ENCODE measurements at regions not wholly inside any gene's neighbourhood (a gene's known extent, or its start where the extent isn't known, plus 50 kb on each side); places are given as distances from the start of the nearest gene placed in this dataset.

DNA sequence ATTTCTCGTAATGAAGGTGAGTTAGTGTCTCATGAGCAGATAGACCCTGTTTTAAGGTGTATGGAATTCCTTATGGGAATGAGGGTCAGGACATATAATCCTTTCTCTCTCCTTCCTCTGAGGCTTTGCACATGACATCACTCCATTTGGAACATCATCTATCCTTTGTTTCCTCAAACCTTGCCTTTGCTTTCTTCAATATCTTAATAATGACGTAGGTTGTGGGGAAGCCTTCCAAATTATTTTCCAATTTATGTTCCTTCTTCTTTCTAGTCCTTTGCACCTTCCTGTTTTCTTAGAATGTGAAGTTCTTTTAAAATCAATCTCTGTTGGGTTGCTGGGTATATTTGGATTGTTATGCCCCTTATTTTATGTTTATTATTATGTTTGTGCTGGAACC lies 502.9 kb upstream of the STXBP6 start:
- Histone ChIP-seq H3K36me3 (ENCODE audit: control insufficient read depth, insufficient read depth, low read length) (no peaks in the 10 kb centered on the region), H3K9ac (ENCODE audit: low read depth, low read length) (no peak overlapping the region), H3K4me1 (ENCODE audit: control insufficient read depth, insufficient read depth, low read length) (peaks cover 14% of the 10 kb centered on the region), H3K4me3 (ENCODE audit: low read depth, low read length) (no peak overlapping the region), H3K27ac (ENCODE audit: low read depth, low read length) (no peak overlapping the region), H3K27me3 (ENCODE audit: control insufficient read depth, insufficient read depth, low read length) (no peaks in the 10 kb centered on the region), H3K9me3 (ENCODE audit: control insufficient read depth, insufficient read depth, low read length) (no peaks in the 10 kb centered on the region)

DNA sequence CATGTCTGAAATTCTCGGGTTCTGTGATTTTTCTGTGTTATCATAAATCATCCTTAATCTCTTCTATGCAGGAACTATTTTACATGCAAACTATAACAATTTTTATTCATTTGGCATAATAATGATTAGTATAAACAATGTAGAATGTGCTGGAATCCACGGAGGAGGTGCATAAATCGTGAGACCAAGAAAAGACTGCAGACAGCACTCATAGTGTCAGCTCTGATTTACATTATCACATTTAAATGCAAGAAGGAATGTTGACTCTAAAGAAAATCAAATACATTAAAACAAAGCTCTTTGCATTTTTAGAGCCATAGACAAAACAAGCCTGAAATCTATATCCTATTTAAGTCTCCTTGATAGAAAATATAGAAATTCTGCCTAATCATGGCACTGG lies 501.7 kb upstream of the STXBP6 start:
- no peak overlapping the region for H3K9ac ChIP-seq (ENCODE audit: low read depth, low read length)
- no peaks in the 10 kb centered on the region for H3K36me3 ChIP-seq (ENCODE audit: control insufficient read depth, insufficient read depth, low read length)
- no peaks in the 10 kb centered on the region for H3K9me3 ChIP-seq (ENCODE audit: control insufficient read depth, insufficient read depth, low read length)
- peaks cover 14% of the 10 kb centered on the region for H3K4me1 ChIP-seq (ENCODE audit: control insufficient read depth, insufficient read depth, low read length)
- no peak overlapping the region for H3K4me3 ChIP-seq (ENCODE audit: low read depth, low read length)
- no peak overlapping the region for H3K27ac ChIP-seq (ENCODE audit: low read depth, low read length)
- H3K27me3 ChIP-seq (ENCODE audit: control insufficient read depth, insufficient read depth, low read length) = no peaks in the 10 kb centered on the region

DNA sequence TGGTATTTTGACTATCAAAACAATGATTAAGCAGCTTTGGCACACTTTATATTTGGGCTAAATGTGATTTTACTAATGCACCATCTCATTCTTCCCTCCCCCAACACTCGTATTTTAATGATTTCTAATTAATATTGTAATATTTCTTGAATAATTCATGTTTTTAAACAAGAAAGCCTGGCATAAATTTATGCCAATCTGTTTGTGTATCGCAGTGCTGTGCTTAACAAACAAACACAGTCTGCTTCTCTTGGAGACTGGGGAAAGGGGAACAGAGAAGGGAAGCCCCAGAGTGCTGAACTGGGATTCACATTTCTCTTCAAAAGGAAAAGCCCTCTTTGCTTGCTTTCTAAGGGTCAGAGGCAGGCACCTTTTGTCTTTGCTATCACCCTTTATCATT lies 496.9 kb upstream of the STXBP6 start:
- H3K27ac ChIP-seq (ENCODE audit: low read depth, low read length) = no peak overlapping the region
- H3K36me3 ChIP-seq (ENCODE audit: control insufficient read depth, insufficient read depth, low read length) = no peaks in the 10 kb centered on the region
- peaks cover 10% of the 10 kb centered on the region for H3K4me1 ChIP-seq (ENCODE audit: control insufficient read depth, insufficient read depth, low read length)
- H3K4me3 ChIP-seq (ENCODE audit: low read depth, low read length) = no peak overlapping the region
- no peaks in the 10 kb centered on the region for H3K27me3 ChIP-seq (ENCODE audit: control insufficient read depth, insufficient read depth, low read length)
- H3K9ac ChIP-seq (ENCODE audit: low read depth, low read length) = no peak overlapping the region
- H3K9me3 ChIP-seq (ENCODE audit: control insufficient read depth, insufficient read depth, low read length) = no peaks in the 10 kb centered on the region

DNA sequence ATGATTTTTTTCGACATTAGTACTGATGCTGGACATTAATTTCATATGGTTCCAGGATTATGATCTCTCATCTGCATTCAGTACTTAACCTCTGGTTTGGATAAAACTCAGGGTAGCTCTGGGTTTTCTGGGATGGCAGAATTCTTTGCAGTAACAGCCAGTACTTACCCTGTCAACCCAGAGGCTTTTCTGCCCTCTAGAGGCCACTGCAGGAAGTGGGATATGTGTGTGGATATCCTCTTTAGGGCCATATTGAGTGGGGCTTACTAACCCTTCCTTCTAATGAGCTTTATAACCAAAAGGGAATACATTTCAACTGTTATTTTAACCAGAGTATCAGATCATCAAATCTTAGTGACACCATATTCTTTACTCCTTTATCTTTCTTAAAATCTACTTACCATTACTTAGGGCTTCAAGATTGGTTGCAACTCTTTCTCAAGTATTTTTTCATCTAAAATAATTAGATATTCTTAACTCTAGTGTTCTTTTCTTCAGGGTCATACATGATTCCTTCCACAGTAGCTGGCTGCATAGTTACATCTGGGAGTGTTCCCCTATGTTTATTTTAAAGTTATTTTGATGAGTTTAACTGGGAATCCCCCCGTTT lies 488.0 kb upstream of the STXBP6 start:
- H3K9me3 ChIP-seq (ENCODE audit: control insufficient read depth, insufficient read depth, low read length) = no peaks in the 10 kb centered on the region
- H3K4me1 ChIP-seq (ENCODE audit: control insufficient read depth, insufficient read depth, low read length) = no peaks in the 10 kb centered on the region
- H3K36me3 ChIP-seq (ENCODE audit: control insufficient read depth, insufficient read depth, low read length) = no peaks in the 10 kb centered on the region
- no peaks in the 10 kb centered on the region for H3K27me3 ChIP-seq (ENCODE audit: control insufficient read depth, insufficient read depth, low read length)
- no peak overlapping the region for H3K27ac ChIP-seq (ENCODE audit: low read depth, low read length)
- H3K9ac ChIP-seq (ENCODE audit: low read depth, low read length) = no peak overlapping the region
- H3K4me3 ChIP-seq (ENCODE audit: low read depth, low read length) = no peak overlapping the region

DNA sequence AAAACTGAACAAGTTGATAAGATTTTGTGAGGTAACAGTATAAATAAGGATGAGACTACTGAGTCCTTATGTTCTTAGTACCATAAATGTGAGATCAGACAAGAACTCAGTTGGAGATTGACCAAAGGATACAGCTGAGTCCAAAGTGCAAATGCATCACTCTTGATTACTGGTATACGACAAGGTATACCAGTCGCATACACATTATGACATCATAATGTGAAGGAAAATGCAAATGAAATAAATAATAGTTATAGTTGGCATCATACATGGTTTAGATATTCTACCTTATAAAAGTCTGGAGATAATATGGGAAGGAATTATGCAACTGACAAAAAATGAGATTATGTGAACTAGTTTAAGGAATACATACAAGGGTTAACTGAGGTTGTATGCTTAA lies 476.3 kb upstream of the STXBP6 start:
- Histone ChIP-seq H3K36me3 (ENCODE audit: control insufficient read depth, insufficient read depth, low read length) (no peaks in the 10 kb centered on the region), H3K27ac (ENCODE audit: low read depth, low read length) (no peak overlapping the region), H3K9ac (ENCODE audit: low read depth, low read length) (no peak overlapping the region), H3K9me3 (ENCODE audit: control insufficient read depth, insufficient read depth, low read length) (no peaks in the 10 kb centered on the region), H3K4me1 (ENCODE audit: control insufficient read depth, insufficient read depth, low read length) (peaks cover 10% of the 10 kb centered on the region), H3K4me3 (ENCODE audit: low read depth, low read length) (no peak overlapping the region), H3K27me3 (ENCODE audit: control insufficient read depth, insufficient read depth, low read length) (no peaks in the 10 kb centered on the region)

DNA sequence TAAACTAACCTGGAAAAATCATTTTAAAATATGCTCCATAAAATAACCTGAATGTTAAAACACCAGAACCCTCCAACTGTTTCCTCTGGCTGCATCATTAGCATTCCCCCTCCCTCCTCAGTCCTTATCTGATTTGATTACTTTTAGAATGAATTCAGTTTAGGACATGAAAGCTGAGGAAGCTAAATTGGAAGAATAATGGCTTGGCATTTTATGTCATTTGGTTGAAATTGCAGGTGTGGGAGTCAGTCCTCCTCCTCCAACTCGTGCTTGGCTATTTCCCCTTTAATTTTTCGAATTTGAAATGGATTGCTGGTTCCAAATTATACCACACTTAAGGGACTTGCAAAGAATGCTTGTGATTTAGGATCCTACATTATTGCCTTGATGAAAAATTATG lies 473.0 kb upstream of the STXBP6 start:
- Histone ChIP-seq H3K36me3 (ENCODE audit: control insufficient read depth, insufficient read depth, low read length) (no peaks in the 10 kb centered on the region), H3K9me3 (ENCODE audit: control insufficient read depth, insufficient read depth, low read length) (no peaks in the 10 kb centered on the region), H3K9ac (ENCODE audit: low read depth, low read length) (no peak overlapping the region), H3K4me1 (ENCODE audit: control insufficient read depth, insufficient read depth, low read length) (peaks cover 13% of the 10 kb centered on the region), H3K27me3 (ENCODE audit: control insufficient read depth, insufficient read depth, low read length) (no peaks in the 10 kb centered on the region), H3K27ac (ENCODE audit: low read depth, low read length) (no peak overlapping the region), H3K4me3 (ENCODE audit: low read depth, low read length) (no peak overlapping the region)

DNA sequence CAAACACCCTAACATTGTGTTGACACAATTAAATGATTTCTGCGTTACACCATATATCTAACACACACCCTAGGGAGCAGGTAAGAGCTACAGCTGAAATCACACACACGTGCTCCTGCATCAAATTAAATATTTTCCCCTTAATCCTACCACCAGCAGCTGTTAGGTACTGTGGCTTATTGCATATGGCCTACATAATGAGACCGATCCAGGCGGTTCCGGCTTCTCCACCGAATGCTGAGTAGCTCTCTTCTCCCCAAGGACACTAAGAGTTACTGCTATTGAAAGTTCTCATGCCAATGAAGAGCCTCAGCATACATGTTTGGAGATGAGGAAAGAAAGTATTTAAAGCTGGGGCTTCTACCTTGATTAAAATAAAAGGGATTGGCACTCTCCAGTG lies 472.2 kb upstream of the STXBP6 start:
- no peak overlapping the region for H3K4me3 ChIP-seq (ENCODE audit: low read depth, low read length)

DNA sequence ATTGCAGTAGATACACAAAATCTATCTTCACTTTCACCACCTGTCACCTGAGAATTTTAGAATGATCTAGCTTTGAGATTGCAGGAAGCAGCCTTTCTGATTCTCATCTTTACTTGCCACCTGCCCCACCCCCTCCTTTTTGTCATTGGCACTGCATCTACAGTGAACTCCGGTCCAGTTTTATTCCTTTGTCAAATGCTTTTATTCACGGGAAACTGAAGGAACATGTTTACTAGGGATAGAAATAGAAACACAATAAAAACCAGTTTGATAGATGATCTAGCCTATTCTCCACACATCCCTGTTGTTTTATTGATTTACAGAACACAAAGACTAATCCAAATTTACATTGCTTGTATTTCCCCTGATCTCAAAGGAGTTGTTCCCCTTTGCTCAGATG lies 471.7 kb upstream of the STXBP6 start:
- Histone ChIP-seq H3K4me1 (ENCODE audit: control insufficient read depth, insufficient read depth, low read length) (peaks cover 13% of the 10 kb centered on the region), H3K9ac (ENCODE audit: low read depth, low read length) (no peak overlapping the region), H3K36me3 (ENCODE audit: control insufficient read depth, insufficient read depth, low read length) (no peaks in the 10 kb centered on the region), H3K27ac (ENCODE audit: low read depth, low read length) (no peak overlapping the region), H3K9me3 (ENCODE audit: control insufficient read depth, insufficient read depth, low read length) (no peaks in the 10 kb centered on the region), H3K27me3 (ENCODE audit: control insufficient read depth, insufficient read depth, low read length) (no peaks in the 10 kb centered on the region), H3K4me3 (ENCODE audit: low read depth, low read length) (no peak overlapping the region)

More for the DNA sequence above, 472.2 kb upstream of the STXBP6 start:
- no peak overlapping the region for H3K27ac ChIP-seq (ENCODE audit: low read depth, low read length)
- no peaks in the 10 kb centered on the region for H3K36me3 ChIP-seq (ENCODE audit: control insufficient read depth, insufficient read depth, low read length)
- H3K27me3 ChIP-seq (ENCODE audit: control insufficient read depth, insufficient read depth, low read length) = no peaks in the 10 kb centered on the region
- no peak overlapping the region for H3K9ac ChIP-seq (ENCODE audit: low read depth, low read length)
- H3K4me1 ChIP-seq (ENCODE audit: control insufficient read depth, insufficient read depth, low read length) = peaks cover 13% of the 10 kb centered on the region
- H3K9me3 ChIP-seq (ENCODE audit: control insufficient read depth, insufficient read depth, low read length) = no peaks in the 10 kb centered on the region

DNA sequence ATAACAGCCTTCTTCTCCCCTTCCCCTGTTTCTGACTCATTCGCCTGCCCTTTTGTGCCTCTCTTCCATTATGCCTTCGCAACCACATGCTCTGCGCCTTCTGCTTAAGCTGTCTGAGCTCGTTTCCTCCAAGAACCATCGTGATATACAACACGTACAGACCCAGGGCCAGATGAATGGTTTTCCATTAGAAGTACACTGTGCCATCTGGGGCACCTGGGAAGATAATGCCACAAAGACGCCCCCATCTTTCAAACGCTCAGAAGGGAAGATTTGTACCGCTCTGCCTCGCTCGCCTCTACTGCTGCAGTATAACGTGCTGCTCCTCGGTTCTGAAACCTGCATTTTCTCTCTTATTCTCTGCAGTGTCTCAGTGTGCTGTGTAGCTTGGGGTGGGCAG lies 470.9 kb upstream of the STXBP6 start:
- no peak overlapping the region for H3K4me3 ChIP-seq (ENCODE audit: low read depth, low read length)
- H3K27ac ChIP-seq (ENCODE audit: low read depth, low read length) = no peak overlapping the region
- H3K9ac ChIP-seq (ENCODE audit: low read depth, low read length) = no peak overlapping the region
- no peaks in the 10 kb centered on the region for H3K36me3 ChIP-seq (ENCODE audit: control insufficient read depth, insufficient read depth, low read length)
- no peaks in the 10 kb centered on the region for H3K27me3 ChIP-seq (ENCODE audit: control insufficient read depth, insufficient read depth, low read length)
- no peaks in the 10 kb centered on the region for H3K9me3 ChIP-seq (ENCODE audit: control insufficient read depth, insufficient read depth, low read length)
- peaks cover 13% of the 10 kb centered on the region for H3K4me1 ChIP-seq (ENCODE audit: control insufficient read depth, insufficient read depth, low read length)

DNA sequence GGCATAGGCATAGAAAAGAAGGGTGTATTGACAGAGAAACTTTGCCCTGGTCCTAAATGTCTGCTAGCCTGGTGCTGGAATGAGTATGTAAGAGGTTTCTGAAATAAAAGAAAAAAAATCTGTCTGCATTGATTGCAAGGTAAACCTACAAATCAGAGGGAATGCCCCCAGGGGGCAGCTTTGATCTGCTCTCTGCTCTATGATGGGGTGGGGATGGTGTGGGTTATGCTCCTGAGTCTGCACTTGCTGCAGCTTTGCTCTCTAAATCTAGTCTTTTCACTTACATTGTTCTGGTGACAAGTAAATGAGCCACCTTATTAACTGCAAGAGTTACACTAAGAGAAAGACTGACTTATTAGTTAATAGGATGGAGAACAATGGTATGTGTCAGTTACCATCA lies 468.4 kb upstream of the STXBP6 start:
- Histone ChIP-seq H3K27ac (ENCODE audit: low read depth, low read length) (no peak overlapping the region), H3K9ac (ENCODE audit: low read depth, low read length) (no peak overlapping the region), H3K9me3 (ENCODE audit: control insufficient read depth, insufficient read depth, low read length) (no peaks in the 10 kb centered on the region), H3K36me3 (ENCODE audit: control insufficient read depth, insufficient read depth, low read length) (no peaks in the 10 kb centered on the region), H3K4me1 (ENCODE audit: control insufficient read depth, insufficient read depth, low read length) (peaks cover 13% of the 10 kb centered on the region), H3K4me3 (ENCODE audit: low read depth, low read length) (no peak overlapping the region), H3K27me3 (ENCODE audit: control insufficient read depth, insufficient read depth, low read length) (no peaks in the 10 kb centered on the region)

DNA sequence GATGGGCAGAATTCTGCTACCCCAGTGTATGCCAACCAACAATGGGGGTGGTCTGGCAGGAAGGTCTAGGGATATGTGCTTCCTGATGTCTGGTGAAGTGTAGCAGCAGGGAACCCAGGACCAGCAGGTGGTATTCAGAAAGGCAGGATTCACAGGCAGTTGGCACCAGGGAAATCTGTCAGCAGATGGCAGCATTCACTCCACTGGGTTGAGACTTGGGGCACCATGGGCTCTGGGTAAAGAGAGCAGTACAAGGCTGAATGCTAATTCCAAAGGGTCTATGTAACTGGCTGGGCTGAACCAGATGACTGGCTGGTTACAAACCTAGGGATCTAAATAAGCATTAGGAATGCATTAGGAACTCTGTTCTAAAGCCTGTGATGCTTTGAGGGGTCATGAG lies 466.9 kb upstream of the STXBP6 start:
- Histone ChIP-seq H3K4me1 (ENCODE audit: control insufficient read depth, insufficient read depth, low read length) (peaks cover 9% of the 10 kb centered on the region), H3K9ac (ENCODE audit: low read depth, low read length) (no peak overlapping the region), H3K27me3 (ENCODE audit: control insufficient read depth, insufficient read depth, low read length) (no peaks in the 10 kb centered on the region), H3K9me3 (ENCODE audit: control insufficient read depth, insufficient read depth, low read length) (no peaks in the 10 kb centered on the region; the same call in 1 of the 2 replicates), H3K36me3 (ENCODE audit: control insufficient read depth, insufficient read depth, low read length) (no peaks in the 10 kb centered on the region), H3K27ac (ENCODE audit: low read depth, low read length) (no peak overlapping the region), H3K4me3 (ENCODE audit: low read depth, low read length) (no peak overlapping the region)

DNA sequence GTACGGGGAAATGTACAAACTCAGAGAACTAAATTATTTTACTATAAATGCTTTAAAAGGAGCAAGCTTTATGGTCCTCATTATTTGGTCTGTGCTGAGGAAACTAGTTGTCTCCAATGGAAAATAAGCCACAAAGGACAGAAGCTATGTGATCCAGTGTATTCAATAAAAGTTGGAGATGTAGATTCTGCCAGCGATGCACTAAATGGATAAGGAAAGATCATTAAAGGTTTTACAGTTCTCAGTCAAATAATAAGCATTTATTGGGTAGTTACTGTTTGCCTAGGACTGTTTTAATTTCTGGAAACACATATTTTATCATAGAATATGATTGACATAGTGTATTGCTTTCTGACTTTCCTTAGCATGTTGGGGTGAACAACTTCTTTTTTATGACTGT lies 458.9 kb upstream of the STXBP6 start:
- Histone ChIP-seq H3K4me3 (ENCODE audit: low read depth, low read length) (no peak overlapping the region), H3K27me3 (ENCODE audit: control insufficient read depth, insufficient read depth, low read length) (no peaks in the 10 kb centered on the region), H3K27ac (ENCODE audit: low read depth, low read length) (no peak overlapping the region), H3K4me1 (ENCODE audit: control insufficient read depth, insufficient read depth, low read length) (no peaks in the 10 kb centered on the region), H3K36me3 (ENCODE audit: control insufficient read depth, insufficient read depth, low read length) (no peaks in the 10 kb centered on the region), H3K9ac (ENCODE audit: low read depth, low read length) (no peak overlapping the region), H3K9me3 (ENCODE audit: control insufficient read depth, insufficient read depth, low read length) (no peaks in the 10 kb centered on the region; the same call in 1 of the 2 replicates)

Data from HUES48 (cell line).